Trophoblast cell (in vitro differentiated cells and primary cell): ENCODE measurements at regions not wholly inside any gene's neighbourhood (a gene's known extent, or its start where the extent isn't known, plus 50 kb on each side); places are given as distances from the start of the nearest gene placed in this dataset.
"Not testable (repeated sequence)": the region's sequence is repeated elsewhere in the genome, so short reads cannot be mapped to it uniquely, and the experiment has no call there.

Source experiments
- DNase-seq, 2 donors: peaks; one replicate each; pipeline ENCODE4 v3.0.0-alpha.2; 2016
- H2AFZ ChIP-seq: 2 replicates; pipeline ENCODE4 v1.6.1; 2013; ENCODE audit warnings: low read length, moderate library complexity, mild to moderate bottlenecking; ENCODE audit not compliant: insufficient read depth, poor library complexity
- H2AK5ac ChIP-seq: 2 replicates; pipeline ENCODE4 v1.6.1; 2013; ENCODE audit warnings: mild to moderate bottlenecking, low read length
- H2BK120ac ChIP-seq: 2 replicates; pipeline ENCODE4 v1.6.1; 2013; ENCODE audit warnings: low read length, mild to moderate bottlenecking, moderate library complexity; ENCODE audit not compliant: insufficient read depth, poor library complexity
- H2BK12ac ChIP-seq: 2 replicates; pipeline ENCODE4 v1.6.1; 2013; ENCODE audit warnings: mild to moderate bottlenecking, low read length, moderate library complexity
- H2BK5ac ChIP-seq: 2 replicates; pipeline ENCODE4 v1.6.1; 2013; ENCODE audit warnings: low read length, low read depth, moderate library complexity, mild to moderate bottlenecking; ENCODE audit not compliant: poor library complexity
- H3K14ac ChIP-seq: 2 replicates; pipeline ENCODE4 v1.6.1; 2013; ENCODE audit warnings: mild to moderate bottlenecking, low read length
- H3K18ac ChIP-seq: 2 replicates; pipeline ENCODE4 v1.6.1; 2013; ENCODE audit warnings: mild to moderate bottlenecking, low read length
- H3K23ac ChIP-seq: 2 replicates; pipeline ENCODE4 v1.6.1; 2013; ENCODE audit warnings: low read length
- H3K27ac ChIP-seq: 2 replicates; pipeline ENCODE4 v1.5.1; 2013; ENCODE audit warnings: low read depth, mild to moderate bottlenecking, inconsistent platforms, low read length, moderate library complexity
- H3K27me3 ChIP-seq: 2 replicates; pipeline ENCODE4 v1.6.1; 2013; ENCODE audit warnings: inconsistent platforms, mild to moderate bottlenecking, low read length, moderate library complexity; ENCODE audit not compliant: insufficient read depth
- H3K36me3 ChIP-seq, 2 experiments: 1 replicate in 1 of 2; 2 replicates in 1 of 2; pipeline ENCODE4 v1.6.1; 2013; ENCODE audit warnings: low read length in 2 of 2, mild to moderate bottlenecking in 2 of 2, moderate library complexity in 1 of 2; ENCODE audit not compliant: insufficient read depth in 2 of 2, control insufficient read depth in 1 of 2
- H3K4ac ChIP-seq: 2 replicates; pipeline ENCODE4 v1.6.1; 2013; ENCODE audit warnings: low read depth, mild to moderate bottlenecking, low read length, moderate library complexity
- H3K4me1 ChIP-seq, 2 experiments: 1 replicate in 1 of 2; 2 replicates in 1 of 2; pipeline ENCODE4 v1.6.1; 2013; ENCODE audit warnings: low read length in 2 of 2, mild to moderate bottlenecking in 2 of 2, moderate library complexity in 1 of 2; ENCODE audit not compliant: insufficient read depth in 2 of 2, control insufficient read depth in 1 of 2
- H3K4me2 ChIP-seq: 2 replicates; pipeline ENCODE4 v1.6.1; 2013; ENCODE audit warnings: inconsistent platforms, mild to moderate bottlenecking, low read length, moderate library complexity
- H3K4me3 ChIP-seq: 2 replicates; pipeline ENCODE4 v1.5.1; 2013; ENCODE audit warnings: mild to moderate bottlenecking, low read depth, low read length, inconsistent platforms
- H3K79me1 ChIP-seq: one replicate; pipeline ENCODE4 v1.6.1; 2013; ENCODE audit warnings: low read length
- H3K79me2 ChIP-seq: 2 replicates; pipeline ENCODE4 v1.6.1; 2013; ENCODE audit warnings: low read length, mild to moderate bottlenecking; ENCODE audit not compliant: control insufficient read depth, insufficient read depth, poor library complexity
- H3K9ac ChIP-seq: 2 replicates; pipeline ENCODE4 v1.6.1; 2013; ENCODE audit warnings: mild to moderate bottlenecking, low read length
- H3K9me3 ChIP-seq: 2 replicates; pipeline ENCODE4 v1.6.1; 2013; ENCODE audit warnings: low read depth, mild to moderate bottlenecking, control low read depth, inconsistent platforms, low read length; ENCODE audit not compliant: insufficient read depth
- H4K12ac ChIP-seq: 2 replicates; pipeline ENCODE4 v1.6.1; 2013; ENCODE audit warnings: low read depth, mild to moderate bottlenecking, low read length, moderate library complexity
- H4K8ac ChIP-seq: 2 replicates; pipeline ENCODE4 v1.6.1; 2013; ENCODE audit warnings: low read depth, mild to moderate bottlenecking, low read length, moderate library complexity
- H4K91ac ChIP-seq: one replicate; pipeline ENCODE4 v1.6.1; 2013; ENCODE audit warnings: low read depth, mild to moderate bottlenecking, low read length, moderate library complexity
- WGBS: extraction: QIAGEN DNeasy Blood & Tissue Kit; methylation state at CpG from one replicate; pipeline ENCODE4 v1.1.7; 2013; ENCODE audit warnings: missing lambda C conversion rate; ENCODE audit not compliant: insufficient read length, insufficient coverage; ENCODE audit errors: extremely low coverage; 5-methylcytosine and 5-hydroxymethylcytosine counted together

DNA sequence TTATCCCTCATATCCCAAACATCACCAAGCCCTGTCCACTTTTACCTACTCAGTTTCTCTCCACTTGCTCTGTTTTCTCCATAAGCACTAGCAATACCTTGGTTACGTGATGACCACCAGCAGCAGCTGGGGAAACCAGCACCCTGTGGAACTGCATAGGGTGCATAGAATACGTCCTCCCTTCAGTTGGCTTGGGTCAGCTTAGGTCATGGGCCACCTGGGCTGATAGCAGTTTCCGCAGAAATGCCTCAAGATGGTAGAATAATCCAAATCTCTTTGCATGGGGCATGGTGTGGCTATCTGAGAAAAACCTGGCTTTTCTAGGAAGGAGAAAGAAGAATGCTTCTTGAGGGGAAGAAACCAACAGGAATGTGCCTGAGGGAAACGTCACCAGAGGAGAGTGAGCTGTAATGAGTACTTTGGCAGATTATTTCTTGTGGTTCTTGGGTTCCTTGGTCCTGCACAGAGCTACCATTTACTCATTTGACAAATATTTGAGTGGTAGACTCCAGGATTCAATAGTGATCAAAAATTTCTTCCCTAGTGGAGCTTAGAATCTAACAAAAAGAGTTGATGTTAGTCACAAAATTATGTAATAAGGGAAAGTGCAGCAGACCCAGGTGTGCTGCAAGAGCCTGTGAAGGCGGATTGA lies 134.3 kb downstream of the CCDC74A start:
- H3K9me3 ChIP-seq, H3K27ac ChIP-seq, H2BK120ac ChIP-seq, H4K91ac ChIP-seq, H4K12ac ChIP-seq, H3K18ac ChIP-seq, H2BK5ac ChIP-seq, H3K4me1 ChIP-seq, H2BK12ac ChIP-seq, H3K4me3 ChIP-seq, H2AK5ac ChIP-seq, H3K4ac ChIP-seq, H3K9ac ChIP-seq, H3K36me3 ChIP-seq, H3K79me2 ChIP-seq, H3K14ac ChIP-seq, H3K23ac ChIP-seq, H3K27me3 ChIP-seq, H4K8ac ChIP-seq, H2AFZ ChIP-seq, H3K4me2 ChIP-seq, H3K79me1 ChIP-seq: not testable (repeated sequence)
- peak; percentile 9 to 28 for DNase-seq
- WGBS = no CpG with 5 or more reads among the region's 5 CpGs

DNA sequence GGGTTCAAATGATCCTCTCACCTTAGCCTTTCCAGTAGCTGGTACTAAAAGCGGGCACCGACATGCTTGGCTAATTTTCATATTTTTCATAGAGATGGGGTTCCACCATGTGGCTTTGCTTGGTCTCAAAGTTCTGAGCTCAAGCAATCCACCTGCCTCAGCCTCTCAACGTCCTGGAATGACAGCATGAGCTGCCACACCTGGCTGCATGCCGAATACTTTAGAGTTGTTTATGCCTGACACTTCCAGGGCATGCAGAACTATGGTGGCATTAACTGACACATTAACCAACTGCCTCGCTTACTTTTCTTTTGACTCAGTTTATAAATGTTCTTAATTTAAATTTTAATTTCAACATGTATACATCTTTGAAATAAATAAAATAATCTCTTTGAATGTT lies 135.8 kb downstream of the CCDC74A start:
- H3K14ac ChIP-seq, H3K18ac ChIP-seq, H3K9me3 ChIP-seq, H4K91ac ChIP-seq, H3K4me2 ChIP-seq, H2BK120ac ChIP-seq, H3K27ac ChIP-seq, H3K79me2 ChIP-seq, H4K12ac ChIP-seq, H3K4me1 ChIP-seq, H2BK12ac ChIP-seq, H3K27me3 ChIP-seq, DNase-seq, H3K9ac ChIP-seq, H3K23ac ChIP-seq, H4K8ac ChIP-seq, H3K36me3 ChIP-seq, H2AK5ac ChIP-seq, H2BK5ac ChIP-seq, H3K4ac ChIP-seq, H2AFZ ChIP-seq, H3K79me1 ChIP-seq, H3K4me3 ChIP-seq: not testable (repeated sequence)
- no CpG with 5 or more reads among the region's 5 CpGs for WGBS

DNA sequence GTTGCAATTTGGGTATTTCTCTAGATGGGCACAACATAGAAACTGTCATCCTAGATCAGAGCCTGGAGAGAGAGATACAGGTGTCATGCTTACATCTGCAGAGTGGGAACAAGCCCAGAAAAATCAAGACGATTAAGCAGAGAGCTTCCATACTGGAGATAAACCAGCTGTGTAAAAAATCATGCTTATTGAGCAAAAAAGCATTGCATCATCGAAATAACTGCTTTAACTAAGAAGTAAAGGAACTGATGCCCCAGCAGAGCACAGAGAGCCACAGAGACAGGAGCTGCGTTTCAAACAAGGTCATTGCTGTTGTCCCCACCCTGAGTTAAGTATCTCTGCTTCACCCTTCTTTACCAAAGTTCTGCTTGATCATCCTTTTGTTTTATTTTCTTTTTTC lies 138.0 kb downstream of the CCDC74A start:
- WGBS = no CpG with 5 or more reads among the region's 3 CpGs

DNA sequence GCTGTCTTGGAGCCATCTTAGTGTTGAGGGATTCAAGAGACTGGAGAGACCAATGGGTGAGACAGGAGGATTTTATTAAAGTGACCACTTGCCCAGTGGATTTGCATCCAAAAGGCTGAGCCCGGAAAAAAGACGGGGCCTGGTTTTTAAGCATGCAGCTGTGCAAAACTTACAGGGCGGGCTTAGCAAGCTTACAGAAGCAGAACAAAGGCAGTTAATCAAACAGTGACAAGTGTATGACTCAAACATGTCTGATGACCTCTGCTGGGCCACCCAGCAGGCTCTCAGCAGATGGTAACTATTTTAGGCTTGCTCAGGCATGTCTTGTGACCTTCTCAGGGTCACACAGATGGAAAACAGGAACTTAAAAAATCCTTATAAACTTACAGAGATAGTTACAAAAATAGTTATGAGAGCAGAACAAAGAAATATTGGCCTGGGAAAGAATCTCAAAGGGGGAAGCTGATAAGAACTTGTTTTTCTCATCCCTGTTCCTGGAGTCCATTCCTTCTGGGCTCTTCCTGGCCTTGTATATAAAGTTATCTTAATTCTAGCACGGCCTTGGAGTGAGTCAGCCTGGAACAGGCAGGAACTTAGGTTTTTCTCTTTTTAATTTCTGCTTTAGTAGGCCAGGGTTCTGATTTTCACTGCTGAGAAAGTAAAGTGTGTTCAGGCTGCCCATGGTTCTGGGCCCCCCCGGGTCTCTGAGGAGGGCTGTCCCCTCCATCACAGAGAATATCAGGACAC lies 141.3 kb downstream of the CCDC74A start:
- peak overlapping the region; percentile 54 for H2BK5ac ChIP-seq
- not testable (repeated sequence) for H3K79me2 ChIP-seq, H3K4me3 ChIP-seq, H3K4ac ChIP-seq, H3K4me2 ChIP-seq, H3K27me3 ChIP-seq, H3K79me1 ChIP-seq, H3K4me1 ChIP-seq, H3K9ac ChIP-seq, H4K12ac ChIP-seq, H3K36me3 ChIP-seq, H3K9me3 ChIP-seq, H3K23ac ChIP-seq
- no CpG with 5 or more reads among the region's 5 CpGs for WGBS
- H2BK12ac ChIP-seq = peak overlapping the region; percentile 83
- peak; percentile 76 to 88 for DNase-seq
- H2BK120ac ChIP-seq = peak overlapping the region; percentile 65
- H3K27ac ChIP-seq = peak overlapping the region; percentile 84
- H2AFZ ChIP-seq = peak overlapping the region; percentile 88
- H4K91ac ChIP-seq = peak overlapping the region; percentile 97
- peak overlapping the region; percentile 41 for H3K18ac ChIP-seq
- H2AK5ac ChIP-seq = peak overlapping the region; percentile 35
- peak overlapping the region; percentile 36 for H4K8ac ChIP-seq
- H3K14ac ChIP-seq = peak overlapping the region; percentile 9

More for the DNA sequence above, 138.0 kb downstream of the CCDC74A start:
- not testable (repeated sequence) for H2AFZ ChIP-seq, H3K4me1 ChIP-seq, DNase-seq, H4K8ac ChIP-seq, H3K18ac ChIP-seq, H3K36me3 ChIP-seq, H2AK5ac ChIP-seq, H3K4ac ChIP-seq, H3K9ac ChIP-seq, H3K23ac ChIP-seq, H2BK120ac ChIP-seq, H4K12ac ChIP-seq, H2BK5ac ChIP-seq, H3K14ac ChIP-seq, H2BK12ac ChIP-seq, H3K4me2 ChIP-seq, H3K27me3 ChIP-seq, H3K27ac ChIP-seq, H4K91ac ChIP-seq, H3K79me2 ChIP-seq, H3K9me3 ChIP-seq, H3K4me3 ChIP-seq, H3K79me1 ChIP-seq
